A673 (cell line): ENCODE measurements at regions not wholly inside any gene's neighbourhood (a gene's known extent, or its start where the extent isn't known, plus 50 kb on each side); places are given as distances from the start of the nearest gene placed in this dataset.

Experiments
- BruUV-seq: library from RNA; stranded (reverse); fragments of 400-500 nt; replicated peaks from 2 replicates; lab custom pipeline; 2021; lab: Mats Ljungman, UMichigan
- CTCF ChIA-PET: fragments of 300-600 bp; sonication (Branson Sonifier 250); formaldehyde crosslinking; loops from one replicate; lab custom pipeline; 2022; ENCODE audit warnings: antibody characterized with exemption; lab: Charles Lee
- POLR2A ChIA-PET: fragments of 300-600 bp; sonication (Branson Sonifier 250); formaldehyde crosslinking; loops from one replicate; lab custom pipeline; 2022; ENCODE audit warnings: antibody characterized with exemption; ENCODE audit not compliant: low non-redundant PET; lab: Charles Lee
- DNase-seq: peaks from one replicate; pipeline ENCODE4 v3.0.0-alpha.2; 2015; ENCODE audit warnings: low spot score
- H3K27ac ChIP-seq: fragments of 200-600 bp; sonication (generic); 2 replicates; pipeline ENCODE4 v1.5.1; 2016; ENCODE audit warnings: mixed run types, low read depth, mild to moderate bottlenecking, mixed read lengths, antibody characterized with exemption, low read length; ENCODE audit not compliant: poor library complexity, severe bottlenecking
- H3K27me3 ChIP-seq: fragments of 200-600 bp; sonication (generic); replicated peaks from 2 replicates; pipeline ENCODE4 v1.6.1; 2017; ENCODE audit warnings: mixed run types, low read depth, mild to moderate bottlenecking, mixed read lengths, antibody characterized with exemption, low read length; ENCODE audit not compliant: insufficient read depth, poor library complexity
- H3K36me3 ChIP-seq: fragments of 200-600 bp; sonication (generic); 2 replicates; pipeline ENCODE4 v1.6.1; 2016; ENCODE audit warnings: mixed run types, mild to moderate bottlenecking, mixed read lengths, antibody characterized with exemption, low read length; ENCODE audit not compliant: insufficient read depth, poor library complexity, severe bottlenecking
- H3K4me1 ChIP-seq: fragments of 200-600 bp; sonication (generic); 2 replicates; pipeline ENCODE4 v1.6.1; 2017; ENCODE audit warnings: mixed run types, mild to moderate bottlenecking, mixed read lengths, antibody characterized with exemption, low read length; ENCODE audit not compliant: insufficient read depth, poor library complexity, severe bottlenecking
- H3K4me3 ChIP-seq: fragments of 200-600 bp; sonication (generic); 2 replicates; pipeline ENCODE4 v1.5.1; 2016; ENCODE audit warnings: low read depth, mixed run types, mild to moderate bottlenecking, mixed read lengths, low read length; ENCODE audit not compliant: poor library complexity, severe bottlenecking
- H3K9me3 ChIP-seq: fragments of 200-600 bp; sonication (generic); 2 replicates; pipeline ENCODE4 v1.6.1; 2016; ENCODE audit warnings: mixed run types, low read depth, mild to moderate bottlenecking, mixed read lengths, antibody characterized with exemption, low read length; ENCODE audit not compliant: poor library complexity, severe bottlenecking
- CTCF ChIP-seq: fragments of 300-800, 200-600 bp; sonication (generic); conservative IDR thresholded peaks from 2 replicates; pipeline ENCODE4 v1.5.1; 2017; ENCODE audit warnings: low read depth, mild to moderate bottlenecking, antibody characterized with exemption, low read length, moderate library complexity, mixed read lengths
- EZH2 ChIP-seq: fragments of 200-600 bp; sonication (generic); IDR thresholded peaks from 2 replicates; pipeline ENCODE4 v1.6.1; 2017; ENCODE audit warnings: borderline replicate concordance, low read depth, mild to moderate bottlenecking, mixed read lengths, antibody characterized with exemption, low read length; ENCODE audit not compliant: poor library complexity, severe bottlenecking
- intact Hi-C: fragments of 100-400 bp; cut with micrococcal nuclease; formaldehyde crosslinking; loops from one replicate; pipeline ENCODE4 v1.10.0; 2022; ENCODE audit not compliant: unreplicated experiment

- H3K4me1 ChIP-seq, result no peaks in the 10 kb centered on the region
- no peaks in the 10 kb centered on the region for H3K9me3 ChIP-seq
- TF ChIP-seq EZH2 (no peak), CTCF (no peak)
- CTCF ChIA-PET, result no interaction called here
- peaks cover 10% of the 10 kb centered on the region for H3K27me3 ChIP-seq
- no peaks in the 10 kb centered on the region for H3K36me3 ChIP-seq
- H3K4me3 ChIP-seq, result no peak overlapping the region
- H3K27ac ChIP-seq, result no peak overlapping the region
- BruUV-seq, result no TSS peak
- intact Hi-C loops, result no loop called here
- DNase-seq, result no peak
- POLR2A ChIA-PET, result no interaction called here
Observed at GRCh38 chr1:213585959-213586586, 401.7 kb upstream of the PROX1 start.

- Histone ChIP-seq H3K9me3 (no peaks in the 10 kb centered on the region), H3K27ac (no peak overlapping the region), H3K27me3 (peaks cover 9% of the 10 kb centered on the region), H3K4me1 (no peaks in the 10 kb centered on the region), H3K36me3 (no peaks in the 10 kb centered on the region), H3K4me3 (no peak overlapping the region)
- intact Hi-C loops, result no loop called here
- CTCF ChIA-PET, result no interaction called here
- BruUV-seq, result no TSS peak
- POLR2A ChIA-PET, result no interaction called here
- TF ChIP-seq EZH2 (no peak), CTCF (no peak)
- DNase-seq, result no peak
Observed at GRCh38 chr1:213586587-213586972, 401.2 kb upstream of the PROX1 start.

GRCh38 chr1:213596729-213597128 is 391.0 kb upstream of the PROX1 start:
- POLR2A ChIA-PET, result no interaction called here
- intact Hi-C loops, result no loop called here
- no peak overlapping the region for H3K4me3 ChIP-seq
- DNase-seq, result no peak
- H3K27ac ChIP-seq, result no peak overlapping the region
- H3K9me3 ChIP-seq, result no peaks in the 10 kb centered on the region
- TF ChIP-seq EZH2 (no peak), CTCF (no peak)
- no TSS peak for BruUV-seq
- H3K36me3 ChIP-seq, result no peaks in the 10 kb centered on the region
- CTCF ChIA-PET, result no interaction called here
- H3K4me1 ChIP-seq, result no peaks in the 10 kb centered on the region
- H3K27me3 ChIP-seq, result peaks cover 12% of the 10 kb centered on the region
